GM19452 (cell line): ENCODE measurements at regions not wholly inside any gene's neighbourhood (a gene's known extent, or its start where the extent isn't known, plus 50 kb on each side); places are given as distances from the start of the nearest gene placed in this dataset.
"Not testable (repeated sequence)": the region's sequence is repeated elsewhere in the genome, so short reads cannot be mapped to it uniquely, and the experiment has no call there.

Experiments used
- ATAC-seq: cut with Tn5 transposase; IDR thresholded peaks from one replicate; pipeline ENCODE4 v1.9.1; 2021; ENCODE audit not compliant: unreplicated experiment

DNA sequence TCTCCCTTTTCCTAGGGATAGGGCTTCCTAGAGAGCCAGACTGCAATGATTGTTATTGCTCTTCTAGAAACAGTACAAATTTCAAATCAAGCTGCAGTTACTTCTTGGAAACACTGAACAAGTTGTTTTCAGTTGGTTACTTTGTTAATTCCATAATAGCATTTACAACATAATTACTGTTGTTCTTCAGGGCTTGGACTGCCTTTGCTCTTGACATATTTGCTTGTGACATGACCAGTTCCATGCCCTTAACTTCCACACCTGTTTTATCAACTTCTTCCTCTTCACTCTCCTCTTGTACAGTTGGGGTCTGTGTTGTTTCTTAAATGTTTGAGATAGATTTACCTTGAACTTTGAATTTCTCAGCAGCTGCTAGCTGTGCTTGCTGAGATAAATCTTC lies 104.4 kb downstream of the SEC23IP start:
- ATAC-seq, result no peak

DNA sequence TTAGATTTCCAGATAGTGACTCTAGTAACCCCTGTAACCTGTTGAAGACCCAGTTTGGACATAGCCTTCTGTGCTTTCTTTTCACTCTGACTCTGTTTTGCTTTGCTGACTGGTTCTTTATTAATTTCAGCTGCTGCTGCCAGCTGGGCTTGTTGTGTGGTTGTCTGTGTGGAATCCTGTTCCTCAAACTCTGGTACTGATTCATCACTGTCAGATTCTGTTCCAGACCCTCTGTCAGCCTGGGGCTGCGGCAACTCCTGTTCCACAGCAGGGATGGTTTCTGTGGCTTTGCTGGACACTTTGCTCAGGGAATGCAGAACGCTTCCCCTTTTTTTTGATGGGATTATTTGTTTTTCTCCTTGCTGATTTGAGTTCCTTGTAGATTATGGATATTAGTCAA lies 104.9 kb downstream of the SEC23IP start:
- ATAC-seq, result no peak

DNA sequence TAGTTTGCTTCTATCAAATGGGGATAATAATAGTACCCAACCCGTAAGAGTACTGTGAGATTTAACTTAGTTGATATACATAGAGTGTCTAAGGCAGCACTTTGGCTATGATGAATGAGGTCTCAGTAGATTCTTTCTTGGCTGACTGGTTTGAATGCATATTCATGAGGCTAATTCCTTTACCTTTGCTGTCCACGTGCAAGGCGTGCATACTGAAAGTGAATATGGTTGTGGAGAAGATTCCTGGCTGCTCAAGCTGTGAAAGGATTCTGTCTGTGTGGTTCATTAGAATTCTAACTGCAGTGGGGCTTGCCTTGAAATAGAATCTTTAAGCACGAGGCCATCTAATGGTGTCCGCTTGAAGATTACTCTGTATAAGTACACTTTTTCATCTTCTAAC lies 110.3 kb downstream of the SEC23IP start:
- no peak for ATAC-seq

DNA sequence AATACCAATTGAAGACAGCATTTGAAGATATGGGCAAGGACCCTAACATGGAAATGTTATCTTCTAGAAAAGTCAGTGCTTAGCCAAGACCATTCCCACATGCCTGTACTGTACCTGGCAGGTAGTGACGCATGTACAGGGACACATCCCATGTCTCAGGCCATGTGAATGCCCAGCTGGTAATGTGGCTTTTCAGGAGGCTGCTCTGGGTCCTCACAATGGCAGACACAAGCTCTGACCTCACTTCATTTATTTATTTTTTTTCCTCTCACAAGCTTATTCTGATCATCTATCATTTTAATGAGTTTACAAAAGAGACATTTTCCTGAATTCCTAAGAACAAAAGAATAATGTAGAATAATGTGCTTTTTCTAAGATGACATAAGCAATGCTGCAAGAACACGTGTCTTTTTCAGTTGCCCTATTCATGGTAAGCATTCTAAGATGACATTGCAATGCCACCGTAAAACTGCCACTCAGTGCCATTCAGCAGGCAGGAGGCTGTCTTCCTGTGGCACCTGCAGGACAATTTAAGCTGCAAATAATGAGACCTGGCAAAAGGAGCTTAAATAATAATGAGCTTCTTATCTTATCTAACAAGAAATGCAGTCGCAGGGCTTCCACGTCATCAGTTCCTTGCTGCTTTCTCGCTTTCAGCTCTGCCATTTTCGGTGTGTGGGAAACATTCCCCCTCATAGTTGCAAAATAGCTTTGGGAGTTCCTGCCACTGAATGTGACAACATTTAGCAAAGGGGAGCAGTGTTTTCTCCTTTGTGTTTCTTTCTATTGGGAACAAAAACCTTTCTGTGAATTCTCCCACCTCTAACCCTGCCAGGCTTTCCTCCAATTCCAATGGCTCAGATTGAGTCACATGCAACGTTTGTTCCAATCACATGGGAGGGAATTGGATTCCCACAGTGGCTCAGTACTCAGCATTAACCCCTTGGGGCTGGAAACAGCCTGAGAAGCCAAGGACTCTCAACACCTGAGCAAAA lies 113.0 kb downstream of the SEC23IP start:
- ATAC-seq, result no peak

DNA sequence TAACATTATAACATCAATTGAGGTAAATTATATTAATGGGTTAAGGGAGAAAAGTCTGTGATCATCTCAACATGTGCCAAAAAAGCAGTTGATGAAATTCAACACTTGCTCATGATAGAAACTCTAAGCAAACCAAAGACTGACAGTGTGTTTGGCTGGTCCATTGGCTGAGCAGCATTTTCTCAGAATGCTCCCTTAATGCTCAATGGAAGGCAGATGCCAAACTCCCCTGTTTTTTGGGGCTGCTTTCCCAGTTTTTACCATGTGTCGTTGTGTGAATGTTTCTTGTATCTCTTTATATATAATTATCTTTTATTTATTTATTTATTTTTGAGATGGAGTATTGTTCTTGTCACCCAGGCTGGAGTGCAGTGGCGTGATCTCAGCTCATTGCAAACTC lies 114.7 kb downstream of the SEC23IP start:
- no peak for ATAC-seq

DNA sequence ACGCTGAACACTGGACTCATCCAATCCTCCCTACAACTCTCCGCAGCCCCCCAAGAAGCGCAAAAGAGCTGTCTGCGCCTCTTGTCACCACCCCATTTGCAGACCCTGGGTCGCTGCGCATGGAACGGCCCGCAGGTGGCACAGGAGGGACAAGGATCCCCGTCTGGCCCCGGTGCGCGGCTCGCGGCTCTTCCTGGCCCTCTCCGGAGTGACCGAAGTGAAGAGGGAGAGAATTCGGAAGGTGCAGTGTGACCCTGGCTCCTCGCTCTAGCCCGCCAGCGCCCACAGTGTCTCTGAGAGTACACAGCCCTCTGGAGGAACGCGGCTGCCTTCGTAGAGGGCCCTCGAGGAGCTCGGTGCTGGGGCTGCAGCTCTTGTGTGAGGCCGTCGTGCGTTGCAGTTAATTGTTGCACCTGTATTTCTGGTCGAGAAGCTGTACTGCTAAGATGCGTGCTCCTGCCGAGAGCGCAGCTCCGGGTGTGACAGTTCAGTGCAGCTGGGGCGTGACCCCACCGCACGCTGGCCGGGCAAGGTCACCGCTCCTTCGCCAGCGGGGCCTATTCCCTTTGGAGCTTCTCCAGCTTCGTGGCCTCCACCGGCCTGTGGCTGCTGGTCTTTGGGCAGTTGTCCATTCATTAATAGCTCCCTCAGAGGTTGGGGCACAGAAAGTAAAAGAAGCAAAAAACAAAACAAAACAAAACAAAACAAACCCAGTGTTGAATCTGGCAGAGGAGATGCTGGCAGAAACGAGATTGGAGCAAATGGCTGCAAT lies 119.0 kb downstream of the SEC23IP start:
- ATAC-seq, result no peak

DNA sequence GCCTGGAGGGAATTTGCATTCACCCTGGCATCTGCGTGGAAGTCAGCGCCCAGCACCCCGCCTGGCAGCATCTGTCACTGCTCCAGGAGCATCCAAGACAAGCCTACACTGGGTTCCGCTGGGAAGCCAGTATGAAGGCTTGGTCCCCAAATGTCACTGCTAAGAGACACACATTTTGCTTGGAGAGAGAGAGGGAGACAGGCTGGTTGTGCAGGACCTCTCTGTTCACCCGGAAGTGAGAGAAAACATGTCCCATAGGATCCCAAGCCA lies 119.5 kb downstream of the SEC23IP start:
- no peak for ATAC-seq

DNA sequence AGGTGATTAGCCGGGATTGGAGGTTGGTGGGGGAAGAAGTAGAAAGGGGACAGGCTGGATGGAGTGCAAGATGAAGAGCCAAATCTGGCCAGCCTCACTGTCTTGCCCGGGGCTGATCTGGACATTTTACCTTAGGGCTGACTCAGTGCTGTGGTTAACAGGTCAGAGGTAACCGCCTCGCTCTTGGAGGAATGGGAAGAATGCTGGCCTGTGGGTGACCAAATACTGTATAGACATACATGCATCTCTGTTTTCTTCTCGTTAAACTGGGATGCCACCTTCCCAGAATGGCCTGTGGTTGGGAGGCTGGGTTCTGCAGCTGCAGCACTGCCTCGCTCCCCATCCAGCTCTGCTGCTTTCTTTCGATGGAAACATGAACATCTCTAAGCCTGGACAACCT lies 120.0 kb downstream of the SEC23IP start:
- ATAC-seq, result no peak

DNA sequence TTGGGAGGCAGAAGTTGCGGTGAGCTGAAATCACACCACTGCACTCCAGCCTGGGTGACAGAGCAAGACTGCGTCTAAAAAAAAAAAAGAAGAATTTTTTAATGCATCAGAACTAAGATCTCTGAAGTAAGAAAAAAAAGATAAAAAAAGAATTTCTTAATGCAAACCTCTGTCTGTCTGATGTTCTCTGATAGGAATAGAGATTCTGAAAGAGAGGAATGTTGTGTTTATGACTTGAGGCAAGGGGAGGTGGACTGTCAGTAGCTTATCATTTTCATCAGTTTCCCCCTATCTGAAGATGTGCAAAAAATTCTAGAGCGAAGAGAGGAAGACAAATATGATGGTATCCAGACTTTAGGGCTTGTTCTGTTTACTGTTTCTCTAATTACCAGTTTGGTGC lies 121.5 kb downstream of the SEC23IP start:
- no peak for ATAC-seq

DNA sequence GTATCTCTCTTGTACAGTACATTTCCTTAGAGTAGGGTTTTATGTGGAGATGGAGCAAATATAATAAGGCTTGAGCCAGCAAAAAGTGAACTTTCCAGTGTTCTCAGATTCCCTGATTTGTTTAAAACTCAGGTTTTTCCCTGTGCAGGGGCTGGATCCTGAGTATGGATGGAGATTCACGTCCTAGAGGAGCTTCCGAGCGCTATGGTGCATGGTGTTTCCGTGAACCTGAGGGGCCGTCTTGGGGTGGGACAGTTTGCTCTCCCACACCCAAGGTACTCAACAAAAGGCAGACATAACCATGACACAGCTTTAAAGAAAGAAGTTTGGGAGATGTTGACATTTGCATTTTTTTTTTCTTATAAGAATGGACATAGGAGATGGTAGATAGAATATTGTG lies 122.5 kb downstream of the SEC23IP start:
- ATAC-seq, result no peak

DNA sequence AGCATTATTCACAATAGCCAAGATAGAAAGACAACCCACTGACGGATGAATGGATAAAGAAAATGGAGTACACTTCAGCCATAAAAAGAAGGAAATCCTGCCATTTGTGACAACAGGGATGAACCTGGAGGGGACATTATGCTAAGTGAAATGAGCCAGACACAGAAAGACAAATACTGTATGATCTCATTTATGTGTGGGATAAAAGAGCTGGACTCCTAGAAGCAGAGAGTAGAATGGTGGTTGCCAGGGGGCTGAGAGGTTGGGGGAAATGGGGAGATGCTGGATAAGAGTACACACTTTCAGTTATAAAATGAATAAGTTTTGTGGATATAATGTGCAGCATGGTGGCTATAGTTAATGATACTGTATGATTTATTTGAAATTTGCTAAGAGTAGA lies 124.4 kb downstream of the SEC23IP start:
- ATAC-seq, result no peak

DNA sequence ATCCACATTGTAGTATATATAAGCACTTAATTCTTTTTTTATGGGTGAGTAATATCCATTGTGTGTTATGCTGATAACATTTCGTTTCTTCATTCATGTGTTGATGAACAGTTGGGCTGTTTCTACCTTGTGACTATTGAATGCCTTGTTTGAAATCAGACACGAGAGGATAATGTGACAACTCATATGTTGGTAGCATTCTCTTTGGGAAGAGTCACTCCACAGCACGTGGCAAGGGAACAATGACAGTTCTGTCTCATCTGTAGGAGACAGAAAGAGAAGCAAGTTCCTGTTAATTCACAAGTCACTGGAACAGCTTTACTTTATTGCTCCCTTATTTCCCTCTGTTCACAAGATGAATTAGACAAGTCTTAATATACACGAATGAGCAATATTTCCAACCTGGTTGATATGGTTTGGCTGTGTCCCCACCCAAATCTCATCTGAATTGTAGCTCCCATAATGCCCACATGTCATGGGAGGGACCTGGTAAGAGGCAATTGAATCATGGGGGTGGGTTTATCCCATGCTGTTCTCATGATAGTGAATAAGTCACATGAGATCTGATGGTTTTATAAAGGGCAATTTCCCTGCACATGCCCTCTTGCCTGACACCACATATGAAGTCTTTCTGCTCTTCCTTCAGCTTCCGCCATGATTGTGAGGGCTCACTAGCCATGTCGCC lies 125.3 kb downstream of the SEC23IP start:
- ATAC-seq, result no peak

DNA sequence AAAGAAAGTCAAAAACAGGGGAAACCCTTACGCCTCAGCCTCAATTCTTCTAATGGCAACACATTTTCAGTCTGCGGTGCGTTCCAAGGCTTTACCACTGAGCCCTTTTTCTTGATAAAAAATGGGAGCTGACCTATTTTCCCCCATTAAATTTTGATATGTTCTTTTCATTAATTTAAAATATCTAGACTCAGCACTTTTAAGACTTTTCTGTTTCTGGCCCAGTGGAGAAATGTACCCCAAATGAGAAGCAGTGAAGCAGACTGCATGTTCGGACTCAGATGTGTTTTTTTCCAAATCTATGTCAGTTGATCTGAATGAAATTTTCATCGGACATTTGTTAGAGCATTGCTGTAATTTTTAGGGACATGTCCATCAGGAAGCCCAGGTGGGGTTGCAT lies 126.2 kb downstream of the SEC23IP start:
- ATAC-seq, result no peak

DNA sequence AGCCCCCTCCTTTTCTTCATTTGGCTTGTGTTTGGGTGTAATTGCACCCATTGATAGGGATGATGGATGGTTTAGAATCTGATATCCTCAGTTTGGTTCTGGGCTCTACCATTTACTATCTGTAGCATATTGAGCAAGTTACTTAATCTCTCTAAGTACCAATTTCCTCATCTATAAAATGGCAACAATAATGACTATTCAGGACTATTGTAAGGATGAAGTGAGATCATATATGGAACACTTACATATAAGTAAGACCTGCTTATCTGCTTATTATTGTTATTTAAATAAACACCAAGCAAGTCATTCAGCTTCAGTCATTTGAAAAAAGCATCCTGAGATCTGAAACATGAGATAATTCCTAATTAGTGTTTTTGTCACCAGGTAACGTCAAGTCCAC lies 127.0 kb downstream of the SEC23IP start:
- no peak for ATAC-seq

DNA sequence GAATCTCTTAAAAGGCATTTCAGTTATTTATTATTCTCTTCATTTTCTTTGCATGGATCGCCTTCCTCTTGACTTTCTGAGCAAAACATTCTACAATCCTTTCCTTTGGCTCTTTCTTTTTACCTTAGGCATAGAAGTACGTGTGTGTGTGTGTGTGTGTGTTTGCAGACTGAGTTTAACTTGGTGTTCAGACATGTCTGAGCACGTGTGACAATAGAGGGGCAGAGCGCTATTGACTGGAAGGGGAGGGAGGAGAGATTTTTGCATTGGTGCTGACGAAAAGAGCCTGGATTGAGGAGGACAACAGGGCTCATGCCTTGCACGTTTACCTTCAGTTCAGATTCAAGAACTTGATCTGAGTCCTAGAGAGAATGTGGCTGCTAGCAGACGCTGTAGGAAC lies 129.8 kb downstream of the SEC23IP start:
- ATAC-seq, result no peak

DNA sequence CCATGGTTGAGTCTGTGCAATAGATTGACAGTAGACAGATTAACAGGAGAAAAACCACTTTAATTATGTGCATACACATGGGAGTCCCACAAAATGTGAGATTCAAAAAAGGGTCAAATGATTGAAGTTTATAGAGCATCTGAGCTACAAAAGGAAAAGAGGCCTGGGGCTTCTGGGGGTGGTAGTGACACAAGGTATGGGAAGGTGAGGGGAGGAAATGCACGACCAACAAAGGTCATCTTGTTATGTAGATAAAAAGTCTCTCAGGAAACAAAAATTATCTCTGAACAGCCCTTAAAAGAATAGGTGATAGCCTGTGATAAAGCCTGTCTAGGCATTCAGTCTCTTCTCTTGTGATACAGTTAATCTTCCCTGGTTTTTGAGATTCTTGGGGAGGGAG lies 141.7 kb downstream of the SEC23IP start:
- ATAC-seq, result no peak

DNA sequence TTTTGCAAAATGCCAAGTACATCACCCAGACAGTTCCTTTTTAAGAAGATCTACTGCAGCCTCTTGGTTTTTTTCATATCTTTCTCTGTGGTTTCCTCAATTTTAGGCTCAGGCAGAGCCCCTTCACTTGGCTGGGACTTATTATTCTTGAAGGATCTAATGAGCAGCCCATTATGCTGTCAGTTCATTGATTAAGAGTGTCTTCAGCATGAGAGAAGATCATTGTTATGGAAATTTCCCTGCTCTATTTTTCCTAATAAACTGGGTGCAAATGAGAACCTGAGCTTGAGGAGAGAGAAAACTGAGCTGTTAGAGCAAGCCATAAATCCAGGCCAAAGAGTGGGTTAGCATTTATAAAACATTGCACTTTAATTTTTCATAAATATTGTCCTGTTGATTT lies 146.5 kb downstream of the SEC23IP start:
- ATAC-seq, result no peak

DNA sequence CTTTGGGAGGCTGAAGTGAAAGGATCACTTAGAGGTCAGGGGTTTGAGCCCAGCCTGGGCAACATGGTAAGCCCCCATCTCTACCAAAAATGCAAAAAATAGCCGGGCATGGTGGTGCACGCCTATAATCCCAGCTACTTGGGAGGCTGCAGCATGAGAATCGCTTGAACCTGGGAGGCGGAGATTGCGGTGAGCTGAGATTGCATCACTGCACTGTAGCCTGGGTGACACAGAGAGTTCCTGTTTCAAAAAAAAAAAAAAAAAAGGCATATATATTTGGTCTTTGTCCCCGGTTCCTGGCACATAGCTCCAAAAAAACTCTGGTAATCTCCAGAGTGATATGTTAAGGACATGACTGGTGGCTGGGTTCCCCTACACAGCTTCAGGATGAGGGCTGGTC lies 147.3 kb downstream of the SEC23IP start:
- ATAC-seq, result no peak

DNA sequence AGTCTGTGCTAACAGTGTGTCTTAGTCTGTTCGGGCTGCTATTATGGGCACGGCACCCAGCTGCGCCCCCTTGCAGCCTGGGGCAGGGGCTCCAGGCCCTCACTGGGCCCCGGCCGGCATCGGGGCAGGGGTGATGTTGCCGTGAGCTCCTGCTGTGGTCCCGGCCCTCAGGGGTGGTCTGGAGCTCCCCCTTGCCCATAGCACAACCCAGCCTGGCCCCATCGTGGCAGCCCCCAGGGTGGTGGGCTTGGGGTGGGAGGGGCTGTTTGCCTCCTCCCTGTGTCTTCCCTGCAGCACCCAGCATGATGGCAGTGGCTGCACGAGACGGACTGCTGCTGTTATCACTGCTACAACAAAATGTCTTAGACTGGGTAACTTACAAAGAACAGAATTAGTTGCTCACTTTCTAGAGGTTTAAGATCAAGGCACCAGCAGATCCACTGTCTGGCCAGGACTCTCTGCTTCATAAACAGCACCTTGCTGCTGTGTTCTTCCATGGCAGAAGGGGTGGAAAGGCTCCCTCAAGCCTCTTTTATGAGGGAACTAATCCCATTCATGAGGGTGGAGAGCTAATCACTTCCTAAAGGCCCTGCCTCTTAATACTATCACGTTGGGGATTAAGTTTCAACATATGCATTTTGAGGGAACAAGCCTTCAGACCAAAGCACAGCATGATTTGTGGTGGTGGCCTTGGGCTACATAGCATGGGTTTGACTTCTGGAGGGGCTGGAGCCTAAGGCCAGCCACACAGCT lies 149.5 kb downstream of the SEC23IP start:
- no peak for ATAC-seq

DNA sequence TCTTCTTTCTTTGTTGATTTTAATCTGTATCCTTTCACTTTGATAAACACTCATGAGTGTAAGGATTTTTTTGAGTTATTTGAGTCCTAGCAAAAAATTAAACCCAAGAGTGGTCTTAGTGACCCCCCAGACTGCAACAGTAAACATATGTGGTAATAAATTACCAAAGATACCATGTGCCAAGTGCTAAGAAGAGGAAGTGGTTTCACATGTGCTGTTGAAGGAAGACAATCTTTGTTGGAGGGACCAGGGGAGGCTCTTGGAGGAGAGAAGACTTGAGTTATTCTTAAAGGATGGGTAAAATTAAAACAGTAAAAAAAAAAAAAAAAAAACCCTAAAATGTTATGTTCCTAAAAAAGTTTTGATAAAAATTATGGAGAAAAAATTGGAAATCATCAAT lies 150.2 kb downstream of the SEC23IP start:
- ATAC-seq, result no peak

DNA sequence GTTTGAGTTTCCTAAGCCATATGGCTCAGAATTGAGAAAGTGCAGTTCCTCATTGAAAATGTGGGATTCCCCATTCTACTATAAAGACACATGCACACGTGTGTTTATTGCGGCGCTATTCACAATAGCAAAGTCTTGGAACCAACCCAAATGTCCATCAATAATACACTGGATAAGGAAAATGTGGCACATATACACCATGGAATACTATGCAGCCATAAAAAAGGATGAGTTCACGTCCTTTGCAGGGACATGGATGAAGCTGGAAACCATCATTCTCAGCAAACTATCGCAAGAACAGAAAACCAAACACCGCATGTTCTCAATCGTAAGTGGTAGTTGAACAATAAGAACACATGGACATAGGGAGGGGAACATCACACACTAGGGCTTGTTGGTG lies 154.8 kb downstream of the SEC23IP start:
- not testable (repeated sequence) for ATAC-seq
